SKM-1 treated with dmso at 0.1 percent for 144 hours (cell line): ENCODE measurements at regions not wholly inside any gene's neighbourhood (a gene's known extent, or its start where the extent isn't known, plus 50 kb on each side); places are given as distances from the start of the nearest gene placed in this dataset.

Experiments used
- DNase-seq: peaks from one replicate; lab custom pipeline; 2025; ENCODE audit not compliant: unreplicated experiment; lab: John Stamatoyannopoulos, UW

- DNase-seq, result no peak
Measured at GRCh38 chr6:16868968-16869367, 107.7 kb upstream of the ATXN1 start.

- DNase-seq, result no peak
Measured at GRCh38 chr6:16857969-16858592, 96.8 kb upstream of the ATXN1 start.

GRCh38 chr6:16855460-16855859, 94.2 kb upstream of the ATXN1 start:
- peak; percentile 36 for DNase-seq

- no peak for DNase-seq
Measured at GRCh38 chr6:16854986-16855385, 93.7 kb upstream of the ATXN1 start.

GRCh38 chr6:16852671-16853070, 91.4 kb upstream of the ATXN1 start:
- DNase-seq, result no peak

- DNase-seq, result peak; percentile 41
Measured at GRCh38 chr6:16851758-16852157, 90.5 kb upstream of the ATXN1 start.

- no peak for DNase-seq
Measured at GRCh38 chr6:16851044-16851540, 89.8 kb upstream of the ATXN1 start.

- no peak for DNase-seq
Measured at GRCh38 chr6:16850681-16851026, 89.4 kb upstream of the ATXN1 start.

GRCh38 chr6:16849988-16850680, 88.9 kb upstream of the ATXN1 start:
- no peak for DNase-seq

- no peak for DNase-seq
Measured at GRCh38 chr6:16849280-16849987, 88.2 kb upstream of the ATXN1 start.

GRCh38 chr6:16846399-16846778, 85.1 kb upstream of the ATXN1 start:
- no peak for DNase-seq

GRCh38 chr6:16844183-16844582, 82.9 kb upstream of the ATXN1 start:
- DNase-seq, result no peak

GRCh38 chr6:16842676-16843075, 81.4 kb upstream of the ATXN1 start:
- DNase-seq, result no peak

GRCh38 chr6:16841241-16841640, 80.0 kb upstream of the ATXN1 start:
- no peak for DNase-seq

GRCh38 chr6:16840725-16841124, 79.5 kb upstream of the ATXN1 start:
- DNase-seq, result no peak

- no peak for DNase-seq
Measured at GRCh38 chr6:16840291-16840690, 79.0 kb upstream of the ATXN1 start.

- no peak for DNase-seq
Measured at GRCh38 chr6:16839631-16840179, 78.4 kb upstream of the ATXN1 start.

GRCh38 chr6:16837217-16837972, 76.1 kb upstream of the ATXN1 start:
- DNase-seq, result no peak

- DNase-seq, result no peak
Measured at GRCh38 chr6:16836144-16836981, 75.1 kb upstream of the ATXN1 start.

GRCh38 chr6:16834242-16834641, 73.0 kb upstream of the ATXN1 start:
- DNase-seq, result no peak
